GM23338 (cell line): ENCODE measurements at regions not wholly inside any gene's neighbourhood (a gene's known extent, or its start where the extent isn't known, plus 50 kb on each side); places are given as distances from the start of the nearest gene placed in this dataset.

ENCODE experiments used
- ATAC-seq: fragments of 200-7000 bp; cut with Tn5 transposase; 3 replicates; pipeline ENCODE4 v1.9.1; 2020
- DNase-seq: peaks from one replicate; pipeline ENCODE4 v3.0.0-alpha.2; 2015; ENCODE audit warnings: low spot score
- H2AFZ ChIP-seq: fragments of 200-600 bp; sonication (generic); 2 replicates; pipeline ENCODE4 v1.8.0; 2016; ENCODE audit warnings: antibody characterized with exemption, mild to moderate bottlenecking, moderate library complexity
- H3F3A ChIP-seq: fragments of 200-600 bp; sonication (generic); replicated peaks from 2 replicates; pipeline ENCODE4 v1.8.0; 2017; ENCODE audit warnings: antibody characterized with exemption, mixed run types, low read depth
- H3K27ac ChIP-seq: fragments of 200-600 bp; sonication (generic); 2 replicates; pipeline ENCODE4 v1.6.1; 2016; ENCODE audit warnings: low read depth
- H3K27me3 ChIP-seq: fragments of 200-600 bp; sonication (generic); 2 replicates; pipeline ENCODE4 v1.8.0; 2016; ENCODE audit warnings: mild to moderate bottlenecking, mixed run types, moderate library complexity; ENCODE audit not compliant: insufficient read depth
- H3K36me3 ChIP-seq: fragments of 200-600 bp; sonication (generic); 2 replicates; pipeline ENCODE4 v1.8.0; 2016; ENCODE audit warnings: mild to moderate bottlenecking; ENCODE audit not compliant: insufficient read depth
- H3K4me1 ChIP-seq: fragments of 200-600 bp; sonication (generic); 2 replicates; pipeline ENCODE4 v1.8.0; 2016; ENCODE audit warnings: mild to moderate bottlenecking, moderate library complexity; ENCODE audit not compliant: insufficient read depth
- H3K4me2 ChIP-seq: fragments of 200-600 bp; sonication (generic); 2 replicates; pipeline ENCODE4 v1.7.1; 2017; ENCODE audit warnings: mixed run types
- H3K4me3 ChIP-seq: fragments of 200-600 bp; sonication (generic); 2 replicates; pipeline ENCODE4 v1.6.1; 2016; ENCODE audit warnings: mixed run types
- H3K79me2 ChIP-seq: fragments of 200-600 bp; sonication (generic); replicated peaks from 2 replicates; pipeline ENCODE4 v1.8.0; 2017; ENCODE audit warnings: mild to moderate bottlenecking; ENCODE audit not compliant: insufficient read depth
- H3K9me2 ChIP-seq: fragments of 200-600 bp; sonication (generic); 2 replicates; pipeline ENCODE4 v1.8.0; 2017; ENCODE audit not compliant: insufficient read depth
- H4K20me1 ChIP-seq: fragments of 200-600 bp; sonication (generic); replicated peaks from 2 replicates; pipeline ENCODE4 v1.8.0; 2017; ENCODE audit warnings: mild to moderate bottlenecking; ENCODE audit not compliant: insufficient read depth
- H3K27ac Mint-ChIP-seq: 2 replicates; pipeline ENCODE4 v1.8.0; 2020; ENCODE audit warnings: inconsistent platforms, mild to moderate bottlenecking, moderate library complexity, mixed read lengths
- H3K27me3 Mint-ChIP-seq: 3 replicates; pipeline ENCODE4 v1.8.0; 2022; ENCODE audit warnings: low read depth, mild to moderate bottlenecking, moderate library complexity, mixed read lengths, inconsistent platforms; ENCODE audit not compliant: insufficient read depth, poor library complexity
- H3K36me3 Mint-ChIP-seq: 3 replicates; pipeline ENCODE4 v1.8.0; 2021; ENCODE audit warnings: low read depth, mild to moderate bottlenecking, inconsistent platforms, moderate library complexity, mixed read lengths
- H3K4me1 Mint-ChIP-seq: 3 replicates; pipeline ENCODE4 v1.8.0; 2020; ENCODE audit warnings: mild to moderate bottlenecking, inconsistent platforms, mixed read lengths
- H3K4me3 Mint-ChIP-seq: 3 replicates; pipeline ENCODE4 v1.8.0; 2021; ENCODE audit warnings: moderate library complexity, mild to moderate bottlenecking, inconsistent platforms, mixed read lengths
- H3K9me3 Mint-ChIP-seq: 3 replicates; pipeline ENCODE4 v1.8.0; 2020; ENCODE audit warnings: moderate library complexity, mild to moderate bottlenecking, inconsistent platforms, mixed read lengths
- CREB1 ChIP-seq: fragments of 250-450 bp; sonication (Bioruptor Pico); IDR thresholded peaks from 2 replicates; pipeline ENCODE4 v1.5.0; 2020; ENCODE audit warnings: low read depth, mild to moderate bottlenecking, moderate library complexity
- EZH2 ChIP-seq: fragments of 200-600 bp; sonication (generic); IDR thresholded peaks from one replicate; pipeline ENCODE4 v1.8.0; 2017; ENCODE audit warnings: antibody characterized with exemption, mild to moderate bottlenecking, low read depth; ENCODE audit not compliant: unreplicated experiment
- EZH2phosphoT487 ChIP-seq: fragments of 200-600 bp; sonication (generic); IDR thresholded peaks from one replicate; pipeline ENCODE4 v1.8.1; 2018; ENCODE audit warnings: antibody characterized with exemption; ENCODE audit not compliant: unreplicated experiment
- JUNB ChIP-seq: IDR thresholded peaks from one replicate; pipeline ENCODE4 v1.6.1; 2016; ENCODE audit warnings: antibody characterized with exemption; ENCODE audit not compliant: unreplicated experiment
- NANOG ChIP-seq: IDR thresholded peaks from 2 replicates; pipeline ENCODE4 v1.6.1; 2016; ENCODE audit warnings: antibody characterized with exemption, borderline replicate concordance
- POLR2AphosphoS5 ChIP-seq: IDR thresholded peaks from 2 replicates; pipeline ENCODE4 v1.6.1; 2016; ENCODE audit warnings: antibody characterized with exemption, low read depth
- REST ChIP-seq: IDR thresholded peaks from one replicate; pipeline ENCODE4 v1.6.1; 2018; ENCODE audit warnings: antibody characterized with exemption; ENCODE audit not compliant: unreplicated experiment
- STAT1 ChIP-seq: IDR thresholded peaks from one replicate; pipeline ENCODE4 v1.6.1; 2016; ENCODE audit warnings: antibody characterized with exemption; ENCODE audit not compliant: unreplicated experiment
- ZNF114 ChIP-seq: fragments of 250-450 bp; sonication (Bioruptor Pico); IDR thresholded peaks from 2 replicates; pipeline ENCODE4 v1.5.0; 2020; ENCODE audit warnings: mild to moderate bottlenecking, moderate library complexity
- ZNF331 ChIP-seq: fragments of 250-450 bp; sonication (Bioruptor Pico); IDR thresholded peaks from 2 replicates; pipeline ENCODE4 v1.5.0; 2020; ENCODE audit warnings: low read depth, mild to moderate bottlenecking, moderate library complexity
- ZNF462 ChIP-seq: fragments of 250-450 bp; sonication (Bioruptor Pico); IDR thresholded peaks from 2 replicates; pipeline ENCODE4 v1.5.0; 2020; ENCODE audit warnings: mild to moderate bottlenecking, moderate library complexity
- TF ChIP-seq, protein P1 (sequence below), 2 experiments: fragments of 200-600 bp in 1 of 2; sonication (generic) in 1 of 2; conservative IDR thresholded peaks; 2 replicates each; pipeline versions ENCODE4 v1.5.1 to v1.6.1; 2016 to 2017; ENCODE audit warnings: antibody characterized with exemption in 2 of 2, low read depth in 2 of 2, mild to moderate bottlenecking in 2 of 2, moderate library complexity in 1 of 2
- TF ChIP-seq, protein P2 (sequence below): IDR thresholded peaks from 2 replicates; pipeline ENCODE4 v1.6.1; 2016; ENCODE audit warnings: antibody characterized with exemption

- H3K4me1 Mint-ChIP-seq = peaks cover 6% of the 10 kb centered on the region; the same call in 2 of the 3 replicates
- no peak overlapping the region for H3K4me3 Mint-ChIP-seq
- Histone ChIP-seq H3K9me2 (peaks cover 19% of the 10 kb centered on the region), H3K79me2 (no peaks in the 10 kb centered on the region), H3K27me3 (no peaks in the 10 kb centered on the region), H3F3A (no peaks in the 10 kb centered on the region), H2AFZ (no peak overlapping the region), H3K4me1 (no peaks in the 10 kb centered on the region), H3K4me3 (no peak overlapping the region), H4K20me1 (no peaks in the 10 kb centered on the region), H3K36me3 (no peaks in the 10 kb centered on the region), H3K4me2 (no peak overlapping the region), H3K27ac (no peak overlapping the region)
- TF ChIP-seq EZH2 = no peak
- TF ChIP-seq REST = no peak
- no peak for TF ChIP-seq EZH2phosphoT487
- no peak for TF ChIP-seq JUNB
- no peak for TF ChIP-seq NANOG
- no peak for TF ChIP-seq ZNF331 (CRISPR knock-in tag)
- TF ChIP-seq, protein P1, sequence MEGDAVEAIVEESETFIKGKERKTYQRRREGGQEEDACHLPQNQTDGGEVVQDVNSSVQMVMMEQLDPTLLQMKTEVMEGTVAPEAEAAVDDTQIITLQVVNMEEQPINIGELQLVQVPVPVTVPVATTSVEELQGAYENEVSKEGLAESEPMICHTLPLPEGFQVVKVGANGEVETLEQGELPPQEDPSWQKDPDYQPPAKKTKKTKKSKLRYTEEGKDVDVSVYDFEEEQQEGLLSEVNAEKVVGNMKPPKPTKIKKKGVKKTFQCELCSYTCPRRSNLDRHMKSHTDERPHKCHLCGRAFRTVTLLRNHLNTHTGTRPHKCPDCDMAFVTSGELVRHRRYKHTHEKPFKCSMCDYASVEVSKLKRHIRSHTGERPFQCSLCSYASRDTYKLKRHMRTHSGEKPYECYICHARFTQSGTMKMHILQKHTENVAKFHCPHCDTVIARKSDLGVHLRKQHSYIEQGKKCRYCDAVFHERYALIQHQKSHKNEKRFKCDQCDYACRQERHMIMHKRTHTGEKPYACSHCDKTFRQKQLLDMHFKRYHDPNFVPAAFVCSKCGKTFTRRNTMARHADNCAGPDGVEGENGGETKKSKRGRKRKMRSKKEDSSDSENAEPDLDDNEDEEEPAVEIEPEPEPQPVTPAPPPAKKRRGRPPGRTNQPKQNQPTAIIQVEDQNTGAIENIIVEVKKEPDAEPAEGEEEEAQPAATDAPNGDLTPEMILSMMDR (conservative IDR thresholded peaks at IDR 0.05; ENCODE audit: low read depth in 2 of 2) = no peak
- TF ChIP-seq, protein P2, sequence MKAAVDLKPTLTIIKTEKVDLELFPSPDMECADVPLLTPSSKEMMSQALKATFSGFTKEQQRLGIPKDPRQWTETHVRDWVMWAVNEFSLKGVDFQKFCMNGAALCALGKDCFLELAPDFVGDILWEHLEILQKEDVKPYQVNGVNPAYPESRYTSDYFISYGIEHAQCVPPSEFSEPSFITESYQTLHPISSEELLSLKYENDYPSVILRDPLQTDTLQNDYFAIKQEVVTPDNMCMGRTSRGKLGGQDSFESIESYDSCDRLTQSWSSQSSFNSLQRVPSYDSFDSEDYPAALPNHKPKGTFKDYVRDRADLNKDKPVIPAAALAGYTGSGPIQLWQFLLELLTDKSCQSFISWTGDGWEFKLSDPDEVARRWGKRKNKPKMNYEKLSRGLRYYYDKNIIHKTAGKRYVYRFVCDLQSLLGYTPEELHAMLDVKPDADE = no peak
- TF ChIP-seq POLR2AphosphoS5 = no peak
- no peak for TF ChIP-seq CREB1 (CRISPR knock-in tag)
- TF ChIP-seq STAT1 = no peak
- TF ChIP-seq ZNF462 = no peak
- TF ChIP-seq ZNF114 = no peak
- H3K36me3 Mint-ChIP-seq = no peaks in the 10 kb centered on the region
- no peak for ATAC-seq
- H3K9me3 Mint-ChIP-seq = no peaks in the 10 kb centered on the region
- H3K27ac Mint-ChIP-seq = no peak overlapping the region
- no peaks in the 10 kb centered on the region for H3K27me3 Mint-ChIP-seq
- no peak for DNase-seq
These were observed 338.7 kb downstream of the TXNL1 start for GRCh38 chr18:56299740-56300139.
